ENCODE measurements at regions not wholly inside any gene's neighbourhood (a gene's known extent, or its start where the extent isn't known, plus 50 kb on each side); places are given as distances from the start of the nearest gene placed in this dataset.

DNA sequence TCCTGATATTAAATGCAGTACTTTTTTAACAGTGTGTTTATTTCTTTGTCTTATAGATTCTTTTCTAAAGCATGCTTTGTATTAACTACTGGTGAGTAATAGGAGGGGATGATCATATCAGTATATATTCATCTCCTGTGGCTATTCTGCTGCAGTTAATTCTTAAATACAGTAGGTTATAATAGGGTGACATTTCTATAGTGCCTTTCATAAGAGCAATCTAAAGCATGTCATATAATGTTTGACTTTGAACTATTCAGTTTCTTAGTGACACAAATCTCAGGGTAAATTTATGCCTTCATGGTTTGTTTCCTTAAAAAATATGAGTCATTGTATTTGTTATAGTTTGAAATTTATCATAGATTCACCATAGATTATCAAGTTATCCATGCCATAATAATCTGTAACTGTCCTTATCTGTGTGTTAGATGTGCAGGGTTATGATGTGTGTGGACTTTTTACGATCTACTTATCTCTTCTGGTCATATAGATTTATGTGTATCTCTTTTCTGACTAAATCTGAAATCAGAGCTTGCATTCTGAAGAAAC lies 1019.5 kb downstream of the NR2F1-AS1 start:
- H4K20me1 ChIP-seq (ENCODE audit: control insufficient read depth, insufficient read depth, low read depth, low read length) = no peaks in the 10 kb centered on the region
- TF ChIP-seq, protein P1, sequence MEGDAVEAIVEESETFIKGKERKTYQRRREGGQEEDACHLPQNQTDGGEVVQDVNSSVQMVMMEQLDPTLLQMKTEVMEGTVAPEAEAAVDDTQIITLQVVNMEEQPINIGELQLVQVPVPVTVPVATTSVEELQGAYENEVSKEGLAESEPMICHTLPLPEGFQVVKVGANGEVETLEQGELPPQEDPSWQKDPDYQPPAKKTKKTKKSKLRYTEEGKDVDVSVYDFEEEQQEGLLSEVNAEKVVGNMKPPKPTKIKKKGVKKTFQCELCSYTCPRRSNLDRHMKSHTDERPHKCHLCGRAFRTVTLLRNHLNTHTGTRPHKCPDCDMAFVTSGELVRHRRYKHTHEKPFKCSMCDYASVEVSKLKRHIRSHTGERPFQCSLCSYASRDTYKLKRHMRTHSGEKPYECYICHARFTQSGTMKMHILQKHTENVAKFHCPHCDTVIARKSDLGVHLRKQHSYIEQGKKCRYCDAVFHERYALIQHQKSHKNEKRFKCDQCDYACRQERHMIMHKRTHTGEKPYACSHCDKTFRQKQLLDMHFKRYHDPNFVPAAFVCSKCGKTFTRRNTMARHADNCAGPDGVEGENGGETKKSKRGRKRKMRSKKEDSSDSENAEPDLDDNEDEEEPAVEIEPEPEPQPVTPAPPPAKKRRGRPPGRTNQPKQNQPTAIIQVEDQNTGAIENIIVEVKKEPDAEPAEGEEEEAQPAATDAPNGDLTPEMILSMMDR (IDR thresholded peaks at IDR 0.05; ENCODE audit: low read depth, low read length, poor library complexity, severe bottlenecking) = no peak
- no peak for TF ChIP-seq EZH2phosphoT487 (IDR thresholded peaks at IDR 0.05; ENCODE audit: borderline replicate concordance, low read length)
- H3K27ac ChIP-seq (ENCODE audit: low read depth, low read length) = no peak overlapping the region
- H3K4me2 ChIP-seq (ENCODE audit: low read length) = no peak overlapping the region
- no peaks in the 10 kb centered on the region for H3K27me3 ChIP-seq (ENCODE audit: control insufficient read depth, low read length)
- no peaks in the 10 kb centered on the region for H3K9me2 ChIP-seq (replicated peaks; ENCODE audit: control insufficient read depth, low read length)
- H3K4me1 ChIP-seq (ENCODE audit: control insufficient read depth, low read length) = no peaks in the 10 kb centered on the region
- H3K9me3 ChIP-seq (ENCODE audit: control insufficient read depth, insufficient read depth, low read length) = no peaks in the 10 kb centered on the region
- H3K36me3 ChIP-seq (ENCODE audit: control insufficient read depth, low read length) = no peaks in the 10 kb centered on the region
- H3K79me2 ChIP-seq (ENCODE audit: control insufficient read depth, low read length) = no peaks in the 10 kb centered on the region
- no peaks in the 10 kb centered on the region for H3F3A ChIP-seq (ENCODE audit: control insufficient read depth, insufficient read depth)
- no peak overlapping the region for H3K4me3 ChIP-seq (ENCODE audit: low read length)

DNA sequence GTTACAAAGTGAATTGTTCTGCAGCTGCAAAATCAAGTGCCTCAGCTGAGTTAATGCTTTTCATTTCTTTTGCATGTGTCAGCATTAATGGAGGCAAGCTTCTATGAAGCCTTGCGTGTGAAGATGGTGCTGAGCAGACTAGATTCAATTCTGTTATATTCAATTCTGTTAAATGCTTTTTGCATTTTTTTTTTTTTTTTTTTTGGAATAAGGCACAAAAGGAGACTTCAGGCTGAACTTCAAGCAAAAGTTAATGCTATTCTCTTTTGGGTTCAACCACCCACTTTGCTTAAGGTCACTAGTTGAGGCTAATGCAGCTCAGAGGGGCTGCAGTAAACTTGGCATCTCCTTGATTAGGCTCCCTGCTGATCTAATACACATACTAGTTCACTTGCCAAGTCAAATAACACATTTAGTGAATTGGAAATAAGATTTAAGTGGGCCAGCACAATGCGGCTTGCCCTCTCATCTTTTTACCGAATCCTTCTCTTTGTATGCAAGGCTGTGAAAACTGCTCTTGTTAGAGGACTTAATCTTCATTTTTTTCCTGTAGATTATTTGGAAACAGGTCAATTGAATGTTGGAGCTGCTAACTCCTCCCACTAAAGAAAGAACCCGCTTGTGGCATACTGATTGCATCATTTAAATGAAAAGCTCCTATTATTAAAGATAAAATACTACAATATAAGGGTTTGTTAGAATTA lies 1020.2 kb downstream of the NR2F1-AS1 start:
- no peaks in the 10 kb centered on the region for H3K79me2 ChIP-seq (ENCODE audit: control insufficient read depth, low read length)
- no peaks in the 10 kb centered on the region for H3K36me3 ChIP-seq (ENCODE audit: control insufficient read depth, low read length)
- H3K9me3 ChIP-seq (ENCODE audit: control insufficient read depth, insufficient read depth, low read length) = no peaks in the 10 kb centered on the region
- no peak overlapping the region for H3K4me2 ChIP-seq (ENCODE audit: low read length)
- TF ChIP-seq EZH2phosphoT487 (IDR thresholded peaks at IDR 0.05; ENCODE audit: borderline replicate concordance, low read length) = no peak
- TF ChIP-seq, protein P1 (IDR thresholded peaks at IDR 0.05; ENCODE audit: low read depth, low read length, poor library complexity, severe bottlenecking) = no peak
- H4K20me1 ChIP-seq (ENCODE audit: control insufficient read depth, insufficient read depth, low read depth, low read length) = no peaks in the 10 kb centered on the region
- no peak overlapping the region for H3K4me3 ChIP-seq (ENCODE audit: low read length)
- no peaks in the 10 kb centered on the region for H3F3A ChIP-seq (ENCODE audit: control insufficient read depth, insufficient read depth)
- H3K9me2 ChIP-seq (replicated peaks; ENCODE audit: control insufficient read depth, low read length) = no peaks in the 10 kb centered on the region
- no peaks in the 10 kb centered on the region for H3K4me1 ChIP-seq (ENCODE audit: control insufficient read depth, low read length)
- no peaks in the 10 kb centered on the region for H3K27me3 ChIP-seq (ENCODE audit: control insufficient read depth, low read length)
- no peak overlapping the region for H3K27ac ChIP-seq (ENCODE audit: low read depth, low read length)

DNA sequence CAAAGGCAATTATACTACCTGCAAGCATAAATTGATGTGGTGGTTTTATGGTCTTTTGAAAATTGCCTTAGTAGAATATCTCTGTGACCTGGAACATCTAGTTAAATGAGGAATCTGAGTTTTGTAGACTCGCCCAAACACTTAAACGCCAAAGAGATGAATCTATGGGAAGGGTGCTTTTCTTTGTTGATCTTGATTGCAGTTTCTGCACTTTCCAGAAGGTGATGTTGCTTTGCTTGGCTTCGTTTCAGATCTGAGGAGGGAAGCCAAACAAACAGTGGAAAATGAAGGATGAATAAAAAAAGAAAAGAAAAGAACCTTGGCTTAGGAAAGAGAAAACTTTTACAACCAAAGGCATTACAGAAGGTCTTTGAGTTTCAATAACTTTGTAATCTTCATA lies 1021.2 kb downstream of the NR2F1-AS1 start:
- Histone ChIP-seq H3K27ac (ENCODE audit: low read depth, low read length) (no peak overlapping the region), H3K36me3 (ENCODE audit: control insufficient read depth, low read length) (no peaks in the 10 kb centered on the region), H3K4me1 (ENCODE audit: control insufficient read depth, low read length) (no peaks in the 10 kb centered on the region), H3K9me3 (ENCODE audit: control insufficient read depth, insufficient read depth, low read length) (no peaks in the 10 kb centered on the region), H3F3A (ENCODE audit: control insufficient read depth, insufficient read depth) (no peaks in the 10 kb centered on the region), H3K9me2 (replicated peaks; ENCODE audit: control insufficient read depth, low read length) (no peaks in the 10 kb centered on the region), H3K79me2 (ENCODE audit: control insufficient read depth, low read length) (no peaks in the 10 kb centered on the region), H3K4me2 (ENCODE audit: low read length) (no peak overlapping the region), H3K27me3 (ENCODE audit: control insufficient read depth, low read length) (no peaks in the 10 kb centered on the region), H4K20me1 (ENCODE audit: control insufficient read depth, insufficient read depth, low read depth, low read length) (no peaks in the 10 kb centered on the region), H3K4me3 (ENCODE audit: low read length) (no peak overlapping the region)
- TF ChIP-seq, protein P1 (IDR thresholded peaks at IDR 0.05; ENCODE audit: low read depth, low read length, poor library complexity, severe bottlenecking) = no peak
- TF ChIP-seq EZH2phosphoT487 (IDR thresholded peaks at IDR 0.05; ENCODE audit: borderline replicate concordance, low read length) = no peak

All from DOHH2 (cell line).